ENCODE measurements at regions not wholly inside any gene's neighbourhood (a gene's known extent, or its start where the extent isn't known, plus 50 kb on each side); places are given as distances from the start of the nearest gene placed in this dataset.
A peak's percentile ranks its signal among the peaks of the same experiment; 100 is the strongest.
"Not testable (repeated sequence)": the region's sequence is repeated elsewhere in the genome, so short reads cannot be mapped to it uniquely, and the experiment has no call there.

GRCh38 chr4:137866671-137867070, 334.4 kb upstream of the PCDH18 start:
- TF ChIP-seq POLR2A (IDR thresholded peaks at IDR 0.05): no peak
- no peak for TF ChIP-seq EP300 (IDR thresholded peaks at IDR 0.05)
- TF ChIP-seq POLR2AphosphoS5 (IDR thresholded peaks at IDR 0.05): no peak
- TF ChIP-seq CTCF (IDR thresholded peaks at IDR 0.05): no peak
- DNase-seq (ENCODE audit: low spot score in 2 of 2): no peak
- Histone ChIP-seq H3K4me3 (no peak overlapping the region), H3K9me3 (no peaks in the 10 kb centered on the region), H3K4me1 (no peaks in the 10 kb centered on the region), H3K36me3 (no peaks in the 10 kb centered on the region), H3K27ac (no peak overlapping the region), H3K27me3 (no peaks in the 10 kb centered on the region)
- WGBS: 85% methylated on average over 3 of the region's 3 CpGs

GRCh38 chr4:137861682-137862081, 329.4 kb upstream of the PCDH18 start:
- Histone ChIP-seq H3K9me3 (no peaks in the 10 kb centered on the region), H3K4me1 (no peaks in the 10 kb centered on the region), H3K27ac (no peak overlapping the region), H3K4me3 (no peak overlapping the region), H3K27me3 (no peaks in the 10 kb centered on the region), H3K36me3 (no peaks in the 10 kb centered on the region)
- no peak for DNase-seq (ENCODE audit: low spot score in 2 of 2)
- TF ChIP-seq CTCF (IDR thresholded peaks at IDR 0.05) (peak in 1 of 2 donors; percentile 23), POLR2A (IDR thresholded peaks at IDR 0.05) (no peak)

GRCh38 chr4:137853424-137853823, 321.1 kb upstream of the PCDH18 start:
- H3K27ac ChIP-seq: no peak overlapping the region
- no peak for TF ChIP-seq POLR2A (IDR thresholded peaks at IDR 0.05)

GRCh38 chr4:137852326-137852725, 320.0 kb upstream of the PCDH18 start:
- no peaks in the 10 kb centered on the region for H3K27me3 ChIP-seq
- WGBS: 97% methylated on average over 2 of the region's 2 CpGs

More at GRCh38 chr4:137853424-137853823, 321.1 kb upstream of the PCDH18 start:
- DNase-seq (ENCODE audit: low spot score in 2 of 2): no peak
- H3K4me1 ChIP-seq: no peaks in the 10 kb centered on the region
- H3K27me3 ChIP-seq: no peaks in the 10 kb centered on the region
- H3K9me3 ChIP-seq: peaks cover 8% of the 10 kb centered on the region
- no peak overlapping the region for H3K4me3 ChIP-seq
- 96% methylated on average over 29 of the region's 29 CpGs for WGBS
- no peaks in the 10 kb centered on the region for H3K36me3 ChIP-seq

GRCh38 chr4:137851435-137851834, 319.1 kb upstream of the PCDH18 start:
- peaks cover 8% of the 10 kb centered on the region for H3K9me3 ChIP-seq
- no peak overlapping the region for H3K27ac ChIP-seq
- TF ChIP-seq EP300 (IDR thresholded peaks at IDR 0.05) (no peak), POLR2AphosphoS5 (IDR thresholded peaks at IDR 0.05) (no peak), POLR2A (IDR thresholded peaks at IDR 0.05) (no peak), CTCF (IDR thresholded peaks at IDR 0.05) (no peak)
- no peak overlapping the region for H3K4me3 ChIP-seq
- H3K36me3 ChIP-seq: no peaks in the 10 kb centered on the region
- H3K27me3 ChIP-seq: no peaks in the 10 kb centered on the region
- DNase-seq (ENCODE audit: low spot score in 2 of 2): no peak
- H3K4me1 ChIP-seq: no peaks in the 10 kb centered on the region
- WGBS: 80% methylated on average over 2 of the region's 2 CpGs

More at GRCh38 chr4:137852326-137852725, 320.0 kb upstream of the PCDH18 start:
- no peaks in the 10 kb centered on the region for H3K36me3 ChIP-seq
- no peak for DNase-seq (ENCODE audit: low spot score in 2 of 2)
- no peaks in the 10 kb centered on the region for H3K4me1 ChIP-seq
- no peak overlapping the region for H3K27ac ChIP-seq
- TF ChIP-seq POLR2A (IDR thresholded peaks at IDR 0.05): no peak
- TF ChIP-seq EP300 (IDR thresholded peaks at IDR 0.05): no peak
- TF ChIP-seq POLR2AphosphoS5 (IDR thresholded peaks at IDR 0.05): no peak
- no peak for TF ChIP-seq CTCF (IDR thresholded peaks at IDR 0.05)
- H3K9me3 ChIP-seq: peaks cover 8% of the 10 kb centered on the region
- no peak overlapping the region for H3K4me3 ChIP-seq

GRCh38 chr4:137827945-137828344, 295.7 kb upstream of the PCDH18 start:
- not testable (repeated sequence) for H3K36me3 ChIP-seq; H3K4me3 ChIP-seq; DNase-seq (ENCODE audit: low spot score in 2 of 2); H3K27ac ChIP-seq; H3K27me3 ChIP-seq; H3K9me3 ChIP-seq; H3K4me1 ChIP-seq

Data from suprapubic skin (tissue), 4 donors.